Activated naive CD4-positive, alpha-beta T cell (primary cell): ENCODE measurements at regions not wholly inside any gene's neighbourhood (a gene's known extent, or its start where the extent isn't known, plus 50 kb on each side); places are given as distances from the start of the nearest gene placed in this dataset.
"Not testable (repeated sequence)": the region's sequence is repeated elsewhere in the genome, so short reads cannot be mapped to it uniquely, and the experiment has no call there.

ENCODE experiments used
- DNase-seq, 4 experiments: peaks; one replicate each; lab custom pipeline; 2025; lab: John Stamatoyannopoulos, UW

DNA sequence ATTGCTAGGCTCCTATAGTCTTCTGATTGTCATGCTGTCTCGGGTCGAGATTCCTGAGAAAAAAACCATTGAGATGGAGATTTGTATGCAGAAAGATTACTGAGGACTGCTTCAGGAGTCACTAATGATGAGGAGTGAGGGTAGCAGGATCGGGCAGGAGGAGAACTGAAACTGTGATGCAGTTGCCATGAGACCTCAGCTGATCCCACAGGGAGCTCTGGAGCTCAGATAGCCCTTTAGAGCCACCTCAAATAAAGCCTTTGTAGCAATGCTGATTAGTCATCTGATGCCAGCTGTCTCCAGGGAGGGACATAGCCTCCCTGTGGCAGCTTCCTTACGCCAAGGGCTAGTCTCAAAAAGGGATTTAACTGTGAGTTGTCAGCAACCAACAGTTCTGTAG, 256.9 kb downstream of the DMAC1 start:
- no peak for DNase-seq

DNA sequence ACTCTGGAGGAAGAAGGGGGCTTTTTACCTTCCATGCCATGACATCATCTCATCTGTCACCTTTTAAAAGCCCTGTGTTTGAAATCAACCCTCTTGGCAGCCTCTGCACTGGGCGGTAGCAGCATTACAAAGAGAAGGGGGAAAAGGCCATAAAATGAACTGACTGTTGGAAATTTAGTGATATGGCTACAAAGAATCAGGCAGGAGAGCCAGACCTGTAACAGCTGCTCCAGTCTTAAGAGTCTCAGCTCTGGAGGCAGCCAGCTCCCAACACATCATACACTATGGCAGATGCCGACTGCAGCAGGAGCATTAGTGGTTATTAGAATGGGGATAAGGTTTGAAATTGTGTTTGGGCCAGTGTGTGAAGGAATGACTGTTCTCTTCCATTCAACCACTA, 257.5 kb downstream of the DMAC1 start:
- DNase-seq = no peak

GRCh38 chr9:7536310-7536939, 263.2 kb downstream of the DMAC1 start:
- DNase-seq = no peak

GRCh38 chr9:7534211-7534935, 265.2 kb downstream of the DMAC1 start:
- no peak for DNase-seq

DNA sequence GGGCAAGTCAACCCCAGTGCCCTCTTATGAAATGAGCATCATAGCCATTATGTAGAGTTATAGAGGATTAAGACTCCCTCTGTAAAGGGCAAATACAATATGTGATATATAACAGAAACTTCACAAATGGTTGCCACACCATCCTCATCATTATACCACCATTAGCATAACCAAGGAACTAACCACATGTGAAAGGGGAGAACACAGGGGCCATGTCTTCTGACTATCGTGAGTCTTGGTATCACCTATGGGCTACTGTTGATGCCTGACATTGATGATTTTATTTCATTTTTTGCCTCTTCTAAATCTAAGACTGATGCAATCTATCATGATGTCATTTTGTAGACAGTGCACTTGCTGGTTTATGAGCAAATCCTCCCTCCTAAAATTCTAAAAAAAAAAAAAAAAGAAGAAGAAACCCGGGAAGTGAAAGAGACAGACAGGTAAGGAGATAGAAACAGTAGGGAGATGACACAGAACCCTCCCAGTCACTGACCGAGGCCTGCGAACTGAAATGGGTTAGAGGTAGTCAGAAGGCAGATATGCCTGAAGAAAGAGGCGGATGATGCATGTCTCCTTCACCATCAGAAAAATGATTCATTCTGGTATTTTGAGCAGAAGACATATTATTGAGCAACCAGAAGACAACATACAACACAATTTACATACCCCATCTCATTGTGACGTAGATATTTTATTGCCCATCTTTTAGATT, 266.0 kb downstream of the DMAC1 start:
- DNase-seq = no peak

- DNase-seq = no peak
Observed at GRCh38 chr9:7523426-7524043, 276.0 kb downstream of the DMAC1 start.

- no peak for DNase-seq
Observed at GRCh38 chr9:7520396-7520795, 279.2 kb downstream of the DMAC1 start.

DNA sequence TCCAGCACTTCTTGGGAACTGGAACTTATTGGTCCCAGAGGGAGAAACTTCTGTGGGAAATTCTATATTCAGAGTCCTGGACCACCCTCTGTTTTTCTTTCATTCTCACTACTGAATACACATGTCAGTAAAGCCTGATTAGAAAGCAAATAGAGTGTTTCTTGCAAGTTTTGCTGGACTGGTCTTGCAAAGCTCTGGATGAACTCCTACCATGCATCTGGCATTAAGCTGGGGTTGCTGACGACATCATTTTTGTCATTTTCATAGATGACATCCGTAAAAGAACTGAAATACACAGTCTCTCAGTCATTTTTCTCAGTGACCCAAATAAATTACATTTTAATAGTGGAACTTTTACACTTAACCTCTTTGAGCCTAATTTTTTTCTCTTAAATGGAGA, 283.2 kb downstream of the DMAC1 start:
- DNase-seq = no peak

GRCh38 chr9:7510199-7510598, 289.4 kb downstream of the DMAC1 start:
- DNase-seq = no peak

GRCh38 chr9:7509576-7510145, 289.9 kb downstream of the DMAC1 start:
- no peak for DNase-seq

- DNase-seq = no peak
Observed at GRCh38 chr9:7508516-7508915, 291.1 kb downstream of the DMAC1 start.

GRCh38 chr9:7507566-7508270, 291.9 kb downstream of the DMAC1 start:
- DNase-seq = no peak

DNA sequence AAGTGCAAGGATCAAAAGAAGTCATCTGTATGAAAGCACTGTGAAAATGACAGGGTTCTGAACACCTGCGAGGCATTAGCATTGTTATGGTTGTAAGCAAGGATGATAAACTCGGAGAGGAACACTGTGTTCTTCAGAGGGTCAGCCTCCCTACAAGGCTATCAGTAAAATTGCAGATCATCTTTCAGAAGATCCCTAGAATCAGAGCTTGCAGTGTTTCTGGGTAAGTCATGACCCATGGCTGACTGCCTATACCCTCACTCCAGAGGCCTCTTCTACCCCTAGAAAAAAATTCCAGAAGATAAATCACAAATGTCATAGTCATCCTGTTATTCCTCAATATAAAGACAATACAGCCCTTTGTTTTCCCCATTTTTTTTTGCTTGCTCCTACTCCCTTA, 292.6 kb downstream of the DMAC1 start:
- DNase-seq = no peak

GRCh38 chr9:7500521-7500920, 299.1 kb downstream of the DMAC1 start:
- DNase-seq = no peak

GRCh38 chr9:7491641-7492040, 307.9 kb downstream of the DMAC1 start:
- no peak for DNase-seq

DNA sequence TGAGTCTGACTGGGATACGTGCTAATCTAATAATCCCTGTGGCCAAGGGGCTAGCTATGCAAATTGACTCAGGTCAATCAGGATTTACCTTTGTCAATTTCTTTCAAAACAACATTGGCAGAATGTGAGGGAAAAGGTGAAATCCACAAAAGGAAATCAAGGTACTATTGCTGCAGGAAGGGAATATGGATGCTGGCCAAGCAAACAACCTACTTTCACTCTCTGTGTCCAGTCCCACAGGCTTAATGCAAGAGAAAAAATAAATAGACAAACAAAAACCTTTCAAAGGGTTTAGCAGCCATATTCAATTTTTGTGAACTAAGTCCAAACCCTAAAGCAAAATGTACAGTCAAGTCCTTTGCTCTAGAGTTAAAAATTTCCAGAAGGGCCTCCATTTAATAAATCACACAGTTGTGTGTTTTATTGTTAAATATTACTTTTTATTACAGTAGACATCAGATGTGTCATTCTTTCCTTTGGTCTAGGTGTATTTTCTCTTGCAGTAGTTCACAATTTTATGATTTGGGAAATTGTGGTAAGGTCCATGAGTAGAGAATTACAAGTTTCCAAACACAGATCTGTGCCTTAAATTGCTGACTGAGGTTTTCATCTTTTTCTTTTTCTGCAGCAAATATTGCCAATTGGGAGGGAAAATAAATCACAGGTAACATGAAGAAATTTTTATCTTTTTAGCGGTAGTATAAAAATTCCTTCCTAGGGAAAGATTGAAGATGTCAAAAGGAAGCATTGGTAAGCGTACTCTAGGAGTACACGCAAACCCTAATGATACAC, 309.1 kb downstream of the DMAC1 start:
- no peak for DNase-seq

DNA sequence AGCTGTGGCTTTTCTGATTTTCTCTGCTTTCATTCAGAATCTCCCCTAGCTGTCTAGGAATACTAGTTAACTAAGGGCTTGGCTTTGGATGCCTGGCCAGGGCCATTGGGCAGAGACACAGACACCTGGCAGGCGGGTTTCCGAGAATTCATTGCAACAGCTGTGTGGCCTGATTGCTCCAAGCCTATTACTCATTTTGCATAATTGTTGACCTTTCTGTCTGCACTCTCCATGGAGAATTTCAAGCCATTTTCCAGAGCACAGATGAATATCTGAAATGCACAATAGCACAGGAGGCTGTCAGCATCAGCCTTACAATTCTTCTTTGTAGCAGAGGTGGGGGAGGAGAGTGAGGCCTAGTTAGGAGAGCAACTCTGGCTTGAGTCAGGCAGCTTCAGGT, 310.5 kb downstream of the DMAC1 start:
- no peak for DNase-seq

DNA sequence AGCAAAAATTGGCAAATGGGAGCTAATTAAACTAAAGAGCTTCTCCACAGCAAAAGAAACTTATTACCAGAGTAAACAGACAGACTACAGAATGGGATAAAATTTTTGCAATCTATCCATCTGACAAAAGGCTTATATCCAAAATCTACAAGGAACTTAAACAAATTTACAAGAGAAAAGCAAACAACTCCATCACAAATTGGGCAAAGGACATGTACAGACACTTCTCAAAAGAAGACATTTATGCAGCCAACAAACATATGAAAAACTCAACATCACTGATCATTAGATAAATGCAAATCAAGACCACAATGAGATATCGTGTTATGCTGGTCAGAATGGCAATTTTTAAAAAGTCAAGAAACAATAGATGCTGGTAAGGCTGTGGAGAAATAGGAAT, 315.6 kb downstream of the DMAC1 start:
- DNase-seq = not testable (repeated sequence)

GRCh38 chr9:7481570-7481969, 318.0 kb downstream of the DMAC1 start:
- DNase-seq = no peak

DNA sequence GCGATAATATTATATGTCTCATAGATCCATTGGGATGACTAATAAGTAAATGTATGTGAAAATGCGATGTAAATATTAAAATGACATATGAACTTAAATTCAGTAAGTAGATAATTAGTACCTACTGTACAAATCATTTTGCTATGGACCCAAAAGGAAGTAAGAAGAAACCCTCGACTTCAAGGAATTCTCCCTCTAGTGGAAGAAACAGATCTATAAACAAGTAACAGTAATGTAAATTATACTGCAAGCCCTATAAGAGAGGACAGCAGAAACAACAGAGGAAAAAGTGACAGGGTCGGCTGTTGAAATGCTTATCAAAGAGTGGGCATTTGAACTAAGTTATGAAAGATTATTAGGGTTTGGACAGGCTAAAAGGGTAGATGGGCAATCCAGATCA, 320.3 kb downstream of the DMAC1 start:
- DNase-seq = no peak

DNA sequence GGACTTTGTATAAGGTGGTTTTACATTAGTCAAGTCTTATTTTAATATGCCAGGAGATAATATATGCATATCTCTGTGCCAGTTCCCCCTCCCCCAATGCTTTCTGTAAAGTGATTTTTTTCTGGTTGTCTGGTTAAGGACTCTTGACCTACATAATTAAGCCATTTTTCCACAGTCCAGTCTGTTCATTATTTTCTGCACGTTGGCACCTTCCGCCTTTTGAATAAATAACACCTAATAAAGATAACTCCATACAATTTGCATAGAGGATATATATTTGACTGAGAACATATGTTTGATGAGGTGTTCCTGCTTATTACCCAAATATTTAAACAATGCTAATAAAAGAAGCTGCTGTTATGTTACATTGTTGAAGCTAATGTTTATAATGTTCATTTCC, 320.9 kb downstream of the DMAC1 start:
- DNase-seq = no peak
